Loucy (cell line): ENCODE measurements at regions not wholly inside any gene's neighbourhood (a gene's known extent, or its start where the extent isn't known, plus 50 kb on each side); places are given as distances from the start of the nearest gene placed in this dataset.

Experiments
- H2AFZ ChIP-seq: fragments of 200-600 bp; sonication (generic); 2 replicates; pipeline ENCODE4 v1.6.0; 2016; ENCODE audit warnings: antibody characterized with exemption, mild to moderate bottlenecking, low read length, moderate library complexity
- H3F3A ChIP-seq: fragments of 200-600 bp; 2 replicates; pipeline ENCODE4 v1.6.0; 2016; ENCODE audit warnings: antibody characterized with exemption, low read depth, mild to moderate bottlenecking
- H3K27me3 ChIP-seq: fragments of 200-600 bp; sonication (generic); 2 replicates; pipeline ENCODE4 v1.6.1; 2014; ENCODE audit warnings: low read length, mild to moderate bottlenecking; ENCODE audit not compliant: insufficient read depth, poor library complexity, severe bottlenecking
- H3K36me3 ChIP-seq: fragments of 200-600 bp; sonication (generic); 2 replicates; pipeline ENCODE4 v1.6.1; 2016; ENCODE audit warnings: low read length; ENCODE audit not compliant: insufficient read depth
- H3K4me1 ChIP-seq: fragments of 200-600 bp; sonication (generic); 2 replicates; pipeline ENCODE4 v1.5.1; 2014; ENCODE audit warnings: low read length, mild to moderate bottlenecking; ENCODE audit not compliant: insufficient read depth, poor library complexity, severe bottlenecking
- H3K4me2 ChIP-seq: fragments of 200-600 bp; sonication (generic); 2 replicates; pipeline ENCODE4 v1.6.0; 2014; ENCODE audit warnings: antibody characterized with exemption, low read length, low read depth, mild to moderate bottlenecking; ENCODE audit not compliant: poor library complexity, severe bottlenecking
- H3K4me3 ChIP-seq: fragments of 200-600 bp; sonication (generic); 2 replicates; pipeline ENCODE4 v1.5.1; 2014; ENCODE audit warnings: low read length, mild to moderate bottlenecking, mixed read lengths; ENCODE audit not compliant: poor library complexity, severe bottlenecking
- H3K79me2 ChIP-seq: fragments of 200-600 bp; sonication (generic); 2 replicates; pipeline ENCODE4 v1.6.1; 2014; ENCODE audit warnings: low read length; ENCODE audit not compliant: insufficient read depth
- H3K9ac ChIP-seq: fragments of 200-600 bp; sonication (generic); 2 replicates; pipeline ENCODE4 v1.6.0; 2014; ENCODE audit warnings: mild to moderate bottlenecking, low read depth, low read length, moderate library complexity; ENCODE audit not compliant: poor library complexity, severe bottlenecking
- H3K9me2 ChIP-seq: fragments of 200-600 bp; sonication (generic); replicated peaks from 2 replicates; pipeline ENCODE4 v1.6.1; 2016; ENCODE audit warnings: low read depth, low read length, mixed read lengths
- H3K9me3 ChIP-seq: fragments of 200-600 bp; sonication (generic); 2 replicates; pipeline ENCODE4 v1.6.1; 2014; ENCODE audit warnings: mild to moderate bottlenecking, antibody characterized with exemption, low read length, low read depth; ENCODE audit not compliant: insufficient read depth
- H4K20me1 ChIP-seq: fragments of 200-600 bp; sonication (generic); 2 replicates; pipeline ENCODE4 v1.6.0; 2014; ENCODE audit warnings: antibody characterized with exemption, low read length, mild to moderate bottlenecking; ENCODE audit not compliant: insufficient read depth, poor library complexity, severe bottlenecking
- EZH2phosphoT487 ChIP-seq: fragments of 200-600 bp; IDR thresholded peaks from 2 replicates; pipeline ENCODE4 v1.6.1; 2018; ENCODE audit warnings: antibody characterized with exemption, mild to moderate bottlenecking, moderate library complexity, borderline replicate concordance
- TF ChIP-seq, protein P1 (sequence below): fragments of 200-600 bp; sonication (generic); conservative IDR thresholded peaks from 2 replicates; pipeline ENCODE4 v1.5.1; 2014; ENCODE audit warnings: mild to moderate bottlenecking, antibody characterized with exemption, low read length

DNA sequence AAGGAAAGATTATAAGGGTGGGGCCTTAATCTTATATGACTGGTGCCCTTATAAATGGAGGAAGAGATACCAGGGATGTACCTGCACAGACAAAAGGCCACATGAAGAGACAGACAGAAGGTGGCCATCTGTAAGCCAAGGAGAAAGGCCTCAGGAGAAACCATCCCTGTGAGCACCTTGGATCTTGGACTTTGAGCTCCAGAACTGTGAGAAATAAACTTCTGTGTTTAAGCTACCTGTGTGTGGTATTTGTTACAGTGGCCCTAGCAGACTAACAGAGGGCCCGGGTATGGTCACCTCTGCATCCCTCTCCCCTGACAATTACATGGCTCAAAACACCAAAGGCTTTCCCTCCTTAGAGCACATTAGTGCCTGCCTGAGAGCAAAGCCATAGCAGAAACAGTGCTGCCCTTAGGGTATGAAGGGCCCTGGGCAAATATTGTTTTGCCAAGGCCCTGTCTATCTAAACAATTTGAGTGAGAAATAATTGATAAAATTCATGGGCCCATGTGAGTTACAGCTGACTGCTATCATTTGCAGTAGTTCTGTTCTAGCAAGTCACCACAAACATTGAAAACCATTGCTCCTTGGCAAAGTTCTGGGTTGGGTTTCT lies 109.3 kb upstream of the MYCN start:
- Histone ChIP-seq H3K9me3 (no peaks in the 10 kb centered on the region), H4K20me1 (no peaks in the 10 kb centered on the region), H3F3A (no peaks in the 10 kb centered on the region), H3K9ac (no peak overlapping the region), H3K4me2 (no peak overlapping the region), H3K79me2 (no peaks in the 10 kb centered on the region), H2AFZ (no peak overlapping the region), H3K4me3 (no peak overlapping the region), H3K9me2 (no peaks in the 10 kb centered on the region), H3K4me1 (no peaks in the 10 kb centered on the region), H3K27me3 (no peaks in the 10 kb centered on the region), H3K36me3 (no peaks in the 10 kb centered on the region)
- TF ChIP-seq, protein P1, sequence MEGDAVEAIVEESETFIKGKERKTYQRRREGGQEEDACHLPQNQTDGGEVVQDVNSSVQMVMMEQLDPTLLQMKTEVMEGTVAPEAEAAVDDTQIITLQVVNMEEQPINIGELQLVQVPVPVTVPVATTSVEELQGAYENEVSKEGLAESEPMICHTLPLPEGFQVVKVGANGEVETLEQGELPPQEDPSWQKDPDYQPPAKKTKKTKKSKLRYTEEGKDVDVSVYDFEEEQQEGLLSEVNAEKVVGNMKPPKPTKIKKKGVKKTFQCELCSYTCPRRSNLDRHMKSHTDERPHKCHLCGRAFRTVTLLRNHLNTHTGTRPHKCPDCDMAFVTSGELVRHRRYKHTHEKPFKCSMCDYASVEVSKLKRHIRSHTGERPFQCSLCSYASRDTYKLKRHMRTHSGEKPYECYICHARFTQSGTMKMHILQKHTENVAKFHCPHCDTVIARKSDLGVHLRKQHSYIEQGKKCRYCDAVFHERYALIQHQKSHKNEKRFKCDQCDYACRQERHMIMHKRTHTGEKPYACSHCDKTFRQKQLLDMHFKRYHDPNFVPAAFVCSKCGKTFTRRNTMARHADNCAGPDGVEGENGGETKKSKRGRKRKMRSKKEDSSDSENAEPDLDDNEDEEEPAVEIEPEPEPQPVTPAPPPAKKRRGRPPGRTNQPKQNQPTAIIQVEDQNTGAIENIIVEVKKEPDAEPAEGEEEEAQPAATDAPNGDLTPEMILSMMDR, result no peak
- TF ChIP-seq EZH2phosphoT487, result no peak

DNA sequence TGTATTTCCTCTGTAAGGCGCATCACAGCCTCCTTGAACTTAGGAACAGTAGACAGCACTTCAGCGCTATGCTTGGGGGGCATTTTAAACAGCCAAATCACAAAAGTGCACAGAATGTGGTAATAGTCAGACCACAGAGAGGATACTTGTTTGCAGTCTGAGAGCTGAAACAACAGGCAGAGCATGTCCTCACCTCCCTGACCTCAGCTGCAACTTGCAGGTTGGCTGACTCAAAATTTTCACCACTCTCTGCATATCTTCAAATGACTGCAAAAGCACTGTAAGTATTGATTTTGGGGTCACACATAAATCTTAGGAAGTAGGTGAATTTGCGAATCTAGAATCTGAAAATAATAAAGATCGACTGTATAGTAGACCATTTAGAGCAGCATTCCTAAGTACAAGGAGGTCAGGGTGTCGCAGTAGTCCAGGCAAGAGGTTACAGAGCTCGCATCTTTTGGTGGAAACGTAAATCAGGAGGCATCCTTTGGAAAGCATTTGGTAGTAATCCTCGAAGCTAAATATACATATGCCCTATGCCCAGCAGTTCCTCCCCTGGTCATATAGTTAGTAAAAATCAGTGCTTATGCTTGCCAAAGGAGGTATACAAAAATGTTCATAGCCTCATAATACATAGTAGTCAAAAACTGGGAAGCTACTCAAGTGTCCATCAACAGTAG lies 108.2 kb upstream of the MYCN start:
- no peaks in the 10 kb centered on the region for H3K79me2 ChIP-seq
- H3F3A ChIP-seq, result no peaks in the 10 kb centered on the region
- no peak overlapping the region for H3K4me2 ChIP-seq
- no peak overlapping the region for H3K4me3 ChIP-seq
- no peaks in the 10 kb centered on the region for H3K4me1 ChIP-seq
- no peak overlapping the region for H3K9ac ChIP-seq
- H3K9me3 ChIP-seq, result no peaks in the 10 kb centered on the region
- TF ChIP-seq, protein P1, result no peak
- TF ChIP-seq EZH2phosphoT487, result no peak
- no peaks in the 10 kb centered on the region for H3K36me3 ChIP-seq
- H4K20me1 ChIP-seq, result no peaks in the 10 kb centered on the region
- H3K9me2 ChIP-seq, result no peaks in the 10 kb centered on the region
- H3K27me3 ChIP-seq, result no peaks in the 10 kb centered on the region
- no peak overlapping the region for H2AFZ ChIP-seq

DNA sequence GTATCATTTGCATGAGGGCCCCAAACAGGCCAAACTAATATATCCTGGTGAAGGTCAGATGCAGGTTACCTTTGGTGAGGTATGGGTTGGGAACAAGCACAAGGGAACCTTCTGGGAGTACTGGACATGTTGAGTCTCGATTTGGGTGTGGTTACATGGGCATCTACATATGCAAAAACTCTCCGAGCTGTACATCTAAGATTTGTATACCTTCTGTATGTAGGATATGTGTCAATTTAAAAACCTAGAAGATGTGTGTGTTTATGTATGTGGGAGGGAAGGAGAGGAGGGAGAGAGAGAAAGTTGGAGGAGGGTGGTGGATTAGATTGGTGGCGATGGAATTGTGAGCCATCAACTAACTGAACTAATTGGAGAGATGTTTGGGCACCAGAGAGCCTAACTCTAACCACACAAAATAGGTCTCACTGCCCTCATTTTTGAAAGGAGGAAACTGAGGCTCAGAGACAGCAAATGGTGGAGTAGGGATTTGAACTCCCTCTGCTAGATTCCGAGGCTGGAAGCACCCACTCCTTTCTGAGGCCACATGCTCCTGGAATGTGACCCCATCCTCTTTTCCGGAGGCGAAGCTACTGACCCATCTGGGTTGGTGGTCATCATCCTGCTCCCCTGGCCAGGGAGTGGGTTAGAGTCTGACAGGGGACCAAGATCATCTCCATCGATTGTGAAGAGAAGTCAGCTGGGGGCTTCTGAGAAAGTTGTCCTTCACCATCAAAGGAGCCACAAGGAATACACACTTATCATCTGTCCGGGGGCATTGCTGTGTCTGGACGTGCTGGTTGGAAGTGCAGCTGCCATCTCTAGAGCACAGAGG lies 107.3 kb upstream of the MYCN start:
- H3K4me2 ChIP-seq, result no peak overlapping the region
- no peak overlapping the region for H2AFZ ChIP-seq
- H3K9me3 ChIP-seq, result no peaks in the 10 kb centered on the region
- H3K9me2 ChIP-seq, result no peaks in the 10 kb centered on the region
- no peaks in the 10 kb centered on the region for H3K36me3 ChIP-seq
- no peaks in the 10 kb centered on the region for H3K27me3 ChIP-seq
- H3K4me1 ChIP-seq, result no peaks in the 10 kb centered on the region
- no peaks in the 10 kb centered on the region for H3F3A ChIP-seq
- no peak overlapping the region for H3K4me3 ChIP-seq
- TF ChIP-seq, protein P1, result no peak
- no peak for TF ChIP-seq EZH2phosphoT487
- no peak overlapping the region for H3K9ac ChIP-seq
- no peaks in the 10 kb centered on the region for H4K20me1 ChIP-seq
- no peaks in the 10 kb centered on the region for H3K79me2 ChIP-seq
